ENCODE measurements at regions not wholly inside any gene's neighbourhood (a gene's known extent, or its start where the extent isn't known, plus 50 kb on each side); places are given as distances from the start of the nearest gene placed in this dataset.

DNA sequence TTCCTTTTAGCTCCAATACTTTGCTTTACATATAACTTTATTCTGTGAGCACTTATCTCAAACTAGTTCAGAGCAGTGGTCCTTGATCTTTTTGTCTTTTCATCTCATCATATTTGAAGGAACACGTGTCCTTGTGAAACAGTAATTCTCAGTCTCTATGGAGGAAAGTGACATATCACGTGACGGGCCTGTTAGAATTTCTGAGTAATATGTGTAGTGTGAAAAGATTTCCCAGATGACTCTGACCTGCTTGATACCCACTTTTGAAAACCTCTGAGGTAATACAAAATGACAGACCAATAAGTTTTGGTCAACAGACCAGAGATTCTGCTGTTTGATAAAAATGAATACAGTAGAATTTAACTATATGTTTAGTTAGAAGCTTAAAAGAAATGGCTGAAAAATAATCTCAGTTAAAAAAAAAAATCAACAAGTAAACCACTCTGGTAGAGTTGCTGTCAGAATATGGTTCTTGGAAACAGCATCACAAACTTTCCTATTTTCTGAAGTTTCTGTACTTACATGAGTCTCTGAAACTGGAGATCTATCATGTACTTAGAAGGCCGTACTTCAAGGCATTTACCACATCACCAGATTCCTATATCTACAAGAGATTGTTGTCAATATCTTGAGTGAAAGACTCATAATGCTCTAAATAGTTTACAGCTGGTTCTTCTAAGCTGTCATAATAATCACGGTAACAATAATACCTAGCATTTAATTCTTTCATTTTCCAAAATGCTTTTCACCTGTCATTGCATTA, 590.2 kb upstream of the TBL1XR1 start:
- TF ChIP-seq, protein P1, sequence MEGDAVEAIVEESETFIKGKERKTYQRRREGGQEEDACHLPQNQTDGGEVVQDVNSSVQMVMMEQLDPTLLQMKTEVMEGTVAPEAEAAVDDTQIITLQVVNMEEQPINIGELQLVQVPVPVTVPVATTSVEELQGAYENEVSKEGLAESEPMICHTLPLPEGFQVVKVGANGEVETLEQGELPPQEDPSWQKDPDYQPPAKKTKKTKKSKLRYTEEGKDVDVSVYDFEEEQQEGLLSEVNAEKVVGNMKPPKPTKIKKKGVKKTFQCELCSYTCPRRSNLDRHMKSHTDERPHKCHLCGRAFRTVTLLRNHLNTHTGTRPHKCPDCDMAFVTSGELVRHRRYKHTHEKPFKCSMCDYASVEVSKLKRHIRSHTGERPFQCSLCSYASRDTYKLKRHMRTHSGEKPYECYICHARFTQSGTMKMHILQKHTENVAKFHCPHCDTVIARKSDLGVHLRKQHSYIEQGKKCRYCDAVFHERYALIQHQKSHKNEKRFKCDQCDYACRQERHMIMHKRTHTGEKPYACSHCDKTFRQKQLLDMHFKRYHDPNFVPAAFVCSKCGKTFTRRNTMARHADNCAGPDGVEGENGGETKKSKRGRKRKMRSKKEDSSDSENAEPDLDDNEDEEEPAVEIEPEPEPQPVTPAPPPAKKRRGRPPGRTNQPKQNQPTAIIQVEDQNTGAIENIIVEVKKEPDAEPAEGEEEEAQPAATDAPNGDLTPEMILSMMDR (conservative IDR thresholded peaks at IDR 0.05) = no peak
- no peak for TF ChIP-seq ZFX (IDR thresholded peaks at IDR 0.05)

Data from C4-2B (cell line).